ENCODE measurements at regions not wholly inside any gene's neighbourhood (a gene's known extent, or its start where the extent isn't known, plus 50 kb on each side); places are given as distances from the start of the nearest gene placed in this dataset.

DNA sequence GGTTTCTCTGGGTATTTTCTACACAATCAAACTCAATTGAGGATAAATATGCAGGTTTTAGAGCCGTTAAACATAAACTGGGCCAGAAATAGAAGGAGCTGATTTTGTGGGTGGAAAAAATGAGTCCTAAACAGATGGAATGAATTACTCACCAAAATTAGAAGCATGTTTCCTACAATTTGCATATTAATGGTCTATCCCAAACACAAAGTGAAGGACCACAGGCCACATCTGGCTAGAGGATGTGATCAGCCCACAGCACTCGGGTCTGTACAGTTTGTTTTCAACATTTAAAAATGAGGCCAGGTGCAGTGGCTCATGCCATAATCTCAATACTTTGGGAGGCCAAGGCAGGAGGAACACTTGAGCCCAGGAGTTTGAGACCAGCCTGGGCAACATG, 296.3 kb downstream of the PREX1 start:
- DNase-seq (no peak), ATAC-seq (no peak)
- no peaks in the 10 kb centered on the region for H3K4me1 ChIP-seq
- peaks cover 0 to 32% of the 10 kb centered on the region in 2 donors for H3K27me3 ChIP-seq
- no peaks in the 10 kb centered on the region for H3K9me3 ChIP-seq
- intact Hi-C loops (cut with DNase I) = no loop called here
- H3K36me3 ChIP-seq = no peaks in the 10 kb centered on the region
- no peak overlapping the region for H3K4me3 ChIP-seq
- no peak overlapping the region for H3K27ac ChIP-seq
- TF ChIP-seq, protein P1, sequence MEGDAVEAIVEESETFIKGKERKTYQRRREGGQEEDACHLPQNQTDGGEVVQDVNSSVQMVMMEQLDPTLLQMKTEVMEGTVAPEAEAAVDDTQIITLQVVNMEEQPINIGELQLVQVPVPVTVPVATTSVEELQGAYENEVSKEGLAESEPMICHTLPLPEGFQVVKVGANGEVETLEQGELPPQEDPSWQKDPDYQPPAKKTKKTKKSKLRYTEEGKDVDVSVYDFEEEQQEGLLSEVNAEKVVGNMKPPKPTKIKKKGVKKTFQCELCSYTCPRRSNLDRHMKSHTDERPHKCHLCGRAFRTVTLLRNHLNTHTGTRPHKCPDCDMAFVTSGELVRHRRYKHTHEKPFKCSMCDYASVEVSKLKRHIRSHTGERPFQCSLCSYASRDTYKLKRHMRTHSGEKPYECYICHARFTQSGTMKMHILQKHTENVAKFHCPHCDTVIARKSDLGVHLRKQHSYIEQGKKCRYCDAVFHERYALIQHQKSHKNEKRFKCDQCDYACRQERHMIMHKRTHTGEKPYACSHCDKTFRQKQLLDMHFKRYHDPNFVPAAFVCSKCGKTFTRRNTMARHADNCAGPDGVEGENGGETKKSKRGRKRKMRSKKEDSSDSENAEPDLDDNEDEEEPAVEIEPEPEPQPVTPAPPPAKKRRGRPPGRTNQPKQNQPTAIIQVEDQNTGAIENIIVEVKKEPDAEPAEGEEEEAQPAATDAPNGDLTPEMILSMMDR (IDR thresholded peaks at IDR 0.05) = no peak

DNA sequence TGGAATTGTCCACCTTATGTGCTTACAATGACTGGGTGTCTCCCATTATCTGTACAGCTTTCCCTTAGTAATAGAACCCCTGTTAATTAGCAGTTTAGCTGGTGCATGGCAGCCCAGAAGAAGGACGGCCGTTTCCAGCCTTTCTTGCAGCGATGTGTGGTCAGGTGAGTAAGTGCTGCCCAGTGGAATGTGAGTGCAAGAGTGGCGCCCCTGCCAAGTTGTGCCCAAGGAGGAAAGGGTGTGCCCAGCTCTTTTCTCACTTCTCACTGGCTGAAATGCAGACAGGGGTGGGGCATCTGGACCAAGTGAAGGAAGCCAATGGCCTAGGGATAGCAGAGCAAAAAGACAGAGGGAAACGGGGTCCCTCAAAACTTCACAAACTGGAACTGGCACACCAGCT, 296.8 kb downstream of the PREX1 start:
- Histone ChIP-seq H3K4me1 (no peaks in the 10 kb centered on the region), H3K9me3 (no peaks in the 10 kb centered on the region), H3K36me3 (no peaks in the 10 kb centered on the region), H3K27me3 (peaks cover 0 to 32% of the 10 kb centered on the region in 2 donors), H3K27ac (no peak overlapping the region), H3K4me3 (no peak overlapping the region)
- intact Hi-C loops (cut with DNase I) = no loop called here
- ATAC-seq (peak; percentile 53), DNase-seq (no peak)
- TF ChIP-seq, protein P1 (IDR thresholded peaks at IDR 0.05) = no peak

DNA sequence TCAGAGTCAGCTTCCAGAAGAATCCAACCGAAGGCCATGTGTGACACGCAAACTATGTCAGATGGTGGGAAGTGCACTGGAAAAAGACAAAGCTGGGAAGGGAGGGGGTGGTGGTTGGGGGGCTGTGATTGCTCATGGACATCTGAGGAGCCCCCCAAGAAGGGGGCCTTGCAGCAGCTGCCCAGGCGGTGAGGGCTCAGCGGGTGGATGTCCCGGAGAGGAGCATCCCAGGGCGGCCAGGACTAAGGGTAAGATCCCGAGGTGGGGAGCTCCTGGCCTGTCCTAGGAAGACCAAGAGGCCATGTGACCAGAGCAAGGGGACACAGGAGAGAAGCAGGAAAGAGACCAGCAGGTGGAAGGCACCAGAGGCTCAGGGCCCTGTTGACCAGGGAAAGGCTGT, 299.5 kb downstream of the PREX1 start:
- DNase-seq (no peak), ATAC-seq (no peak)
- H3K4me1 ChIP-seq = no peaks in the 10 kb centered on the region
- intact Hi-C loops (cut with DNase I) = no loop called here
- H3K27ac ChIP-seq = no peak overlapping the region
- H3K9me3 ChIP-seq = no peaks in the 10 kb centered on the region
- H3K27me3 ChIP-seq = peaks cover 0 to 26% of the 10 kb centered on the region in 2 donors
- no peaks in the 10 kb centered on the region for H3K36me3 ChIP-seq
- H3K4me3 ChIP-seq = no peak overlapping the region
- TF ChIP-seq, protein P1 (IDR thresholded peaks at IDR 0.05) = no peak

DNA sequence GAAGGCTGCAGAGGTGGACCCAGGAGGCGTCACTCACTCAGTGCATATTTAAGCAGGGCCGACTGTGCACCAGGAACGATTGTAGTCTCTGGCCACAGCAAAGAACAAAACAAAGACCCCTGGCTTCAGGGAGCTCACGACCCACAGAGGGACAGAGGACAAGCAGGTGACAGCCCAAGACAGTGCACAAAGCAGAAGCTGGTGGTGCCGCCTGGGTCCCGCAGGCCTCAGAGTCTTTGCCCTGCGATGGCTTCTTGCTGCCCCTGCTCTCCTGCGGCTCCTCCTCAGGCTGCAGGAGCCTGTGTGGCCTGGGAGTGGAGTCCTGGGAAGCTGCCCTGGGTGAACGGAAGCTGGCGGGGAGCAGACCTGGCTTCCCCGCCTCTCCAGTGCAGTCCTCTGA, 300.0 kb downstream of the PREX1 start:
- peaks cover 0 to 21% of the 10 kb centered on the region in 2 donors for H3K27me3 ChIP-seq
- DNase-seq (no peak), ATAC-seq (no peak)
- H3K27ac ChIP-seq = no peak overlapping the region
- H3K4me1 ChIP-seq = no peaks in the 10 kb centered on the region
- TF ChIP-seq, protein P1 (IDR thresholded peaks at IDR 0.05) = no peak
- no peaks in the 10 kb centered on the region for H3K36me3 ChIP-seq
- intact Hi-C loops (cut with DNase I) = no loop called here
- H3K4me3 ChIP-seq = no peak overlapping the region
- no peaks in the 10 kb centered on the region for H3K9me3 ChIP-seq

DNA sequence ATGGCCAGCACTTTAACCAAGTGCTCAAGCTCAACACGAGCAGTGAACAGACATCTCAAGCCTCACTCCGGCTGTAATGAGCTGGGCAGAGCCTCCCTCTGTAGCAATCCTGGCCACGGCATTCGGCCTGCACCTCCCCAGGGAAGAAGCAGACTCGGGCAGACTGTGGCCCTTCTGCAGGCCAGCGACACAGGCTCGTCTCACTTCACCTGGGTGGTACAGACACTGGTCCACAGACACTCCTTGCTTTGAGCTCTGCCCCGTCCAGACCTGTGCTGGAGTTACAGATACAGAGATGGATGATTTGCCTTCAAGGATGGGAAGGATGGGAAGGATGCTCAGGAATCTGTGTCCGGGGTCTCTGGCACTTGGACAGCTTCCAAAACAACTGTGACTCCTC, 300.9 kb downstream of the PREX1 start:
- H3K27me3 ChIP-seq = peaks cover 0 to 16% of the 10 kb centered on the region in 2 donors
- H3K36me3 ChIP-seq = no peaks in the 10 kb centered on the region
- H3K27ac ChIP-seq = no peak overlapping the region
- DNase-seq = no peak
- intact Hi-C loops (cut with DNase I) = no loop called here
- H3K9me3 ChIP-seq = no peaks in the 10 kb centered on the region
- TF ChIP-seq, protein P1 (IDR thresholded peaks at IDR 0.05) = no peak
- no peak for ATAC-seq
- no peaks in the 10 kb centered on the region for H3K4me1 ChIP-seq
- no peak overlapping the region for H3K4me3 ChIP-seq
